ENCODE measurements at regions not wholly inside any gene's neighbourhood (a gene's known extent, or its start where the extent isn't known, plus 50 kb on each side); places are given as distances from the start of the nearest gene placed in this dataset.
"Not testable (repeated sequence)": the region's sequence is repeated elsewhere in the genome, so short reads cannot be mapped to it uniquely, and the experiment has no call there.

GRCh38 chr2:109727929-109728447 lies 66.1 kb upstream of the RGPD5 start:
- DNase-seq, result no peak
- Mint-ChIP-seq H3K27me3 (ENCODE audit: low read depth, poor library complexity) (peaks cover 3% of the 10 kb centered on the region), H3K36me3 (ENCODE audit: low read depth) (no peaks in the 10 kb centered on the region), H3K4me1 (peaks cover 31% of the 10 kb centered on the region), H3K27ac (no peak overlapping the region), H3K4me3 (no peak overlapping the region), H3K9me3 (peaks cover 14% of the 10 kb centered on the region)
- no peak for TF ChIP-seq CTCF (IDR thresholded peaks at IDR 0.05)

GRCh38 chr2:109733746-109734145 lies 60.4 kb upstream of the RGPD5 start:
- not testable (repeated sequence) for DNase-seq; H3K27ac Mint-ChIP-seq; H3K27me3 Mint-ChIP-seq (ENCODE audit: low read depth, poor library complexity); H3K4me3 Mint-ChIP-seq; H3K36me3 Mint-ChIP-seq (ENCODE audit: low read depth)
- Mint-ChIP-seq H3K4me1 (peaks cover 20% of the 10 kb centered on the region), H3K9me3 (peaks cover 16% of the 10 kb centered on the region)

- Mint-ChIP-seq H3K36me3 (ENCODE audit: low read depth) (no peaks in the 10 kb centered on the region), H3K27ac (no peak overlapping the region), H3K27me3 (ENCODE audit: low read depth, poor library complexity) (peaks cover 3% of the 10 kb centered on the region), H3K9me3 (peaks cover 16% of the 10 kb centered on the region), H3K4me1 (peaks cover 7% of the 10 kb centered on the region), H3K4me3 (no peak overlapping the region)
- peak; percentile 74 for TF ChIP-seq CTCF (IDR thresholded peaks at IDR 0.05)
- peak; percentile 43 for DNase-seq
These were observed 57.8 kb upstream of the RGPD5 start for GRCh38 chr2:109736177-109736827.
